ENCODE measurements at regions not wholly inside any gene's neighbourhood (a gene's known extent, or its start where the extent isn't known, plus 50 kb on each side); places are given as distances from the start of the nearest gene placed in this dataset.

- no peak overlapping the region for H3K4me2 ChIP-seq (ENCODE audit: insufficient read depth, low read length)
- POLR2A ChIA-PET = no interaction called here
- no TSS peak for BruUV-seq (replicated peaks)
These were observed 137.2 kb upstream of the CELF4 start for GRCh38 chr18:37702841-37703240.

More at GRCh38 chr18:37702841-37703240, 137.2 kb upstream of the CELF4 start:
- intact Hi-C loops (cut with micrococcal nuclease) (no loop called here), dilution Hi-C loops (cut with MboI; ENCODE audit: extremely low pct_ligation_motif_present, low sequenced_read_pairs) (no loop called here)
- Histone ChIP-seq H3K9ac (replicated peaks; ENCODE audit: extremely low read depth, insufficient read depth, low read length) (no peak overlapping the region), H3K4me3 (replicated peaks in 1 of 3; ENCODE audit: insufficient read depth in 1 of 3, low read depth in 1 of 3, low read length in 3 of 3) (no peak overlapping the region), H3K9me1 (replicated peaks; ENCODE audit: control insufficient read depth, extremely low read depth, insufficient read depth, low read length) (no peaks in the 10 kb centered on the region), H3K27me3 (ENCODE audit: control insufficient read depth in 2 of 2, insufficient read depth in 2 of 2, low read length in 2 of 2) (no peaks in the 10 kb centered on the region), H3K79me2 (ENCODE audit: control insufficient read depth, insufficient read depth, low read length) (no peaks in the 10 kb centered on the region), H3K36me3 (ENCODE audit: control insufficient read depth in 2 of 2, extremely low read depth in 1 of 2, insufficient read depth in 2 of 2, low read length in 2 of 2) (no peaks in the 10 kb centered on the region), H2AFZ (ENCODE audit: low read depth, low read length) (no peak overlapping the region), H4K20me1 (replicated peaks; ENCODE audit: control insufficient read depth, extremely low read depth, insufficient read depth, low read length) (no peaks in the 10 kb centered on the region), H3K4me1 (ENCODE audit: control insufficient read depth, extremely low read depth, insufficient read depth, low read length) (no peaks in the 10 kb centered on the region), H3K27ac (ENCODE audit: insufficient read depth, low read depth, low read length) (no peak overlapping the region), H3K9me3 (replicated peaks; ENCODE audit: control insufficient read depth, insufficient read depth, low read length) (peaks cover 3% of the 10 kb centered on the region)
- DNase-seq (ENCODE audit: low read depth, low spot score) = no peak
- CTCF ChIA-PET = no interaction called here
- no peak for FAIRE-seq
- TF ChIP-seq MYC (IDR thresholded peaks at IDR 0.05; ENCODE audit: low read depth, low read length) (no peak), MAX (IDR thresholded peaks at IDR 0.05; ENCODE audit: insufficient read depth, insufficient read length) (no peak), EZH2 (IDR thresholded peaks at IDR 0.05; ENCODE audit: borderline replicate concordance, low read depth, low read length, severe bottlenecking) (no peak), GATA2 (IDR thresholded peaks at IDR 0.05; ENCODE audit: insufficient read depth, insufficient read length, low read depth, low read length) (no peak), POLR2AphosphoS5 (IDR thresholded peaks at IDR 0.05; ENCODE audit: insufficient read depth, low read depth, low read length) (no peak), POLR2A (IDR thresholded peaks at IDR 0.05; ENCODE audit: low read depth, low read length) (no peak), JUN (IDR thresholded peaks at IDR 0.05; ENCODE audit: borderline replicate concordance, insufficient read depth, insufficient read length, low read depth) (no peak), FOS (IDR thresholded peaks at IDR 0.05; ENCODE audit: borderline replicate concordance, insufficient read depth, low read length) (no peak)
- TF ChIP-seq, protein P1, sequence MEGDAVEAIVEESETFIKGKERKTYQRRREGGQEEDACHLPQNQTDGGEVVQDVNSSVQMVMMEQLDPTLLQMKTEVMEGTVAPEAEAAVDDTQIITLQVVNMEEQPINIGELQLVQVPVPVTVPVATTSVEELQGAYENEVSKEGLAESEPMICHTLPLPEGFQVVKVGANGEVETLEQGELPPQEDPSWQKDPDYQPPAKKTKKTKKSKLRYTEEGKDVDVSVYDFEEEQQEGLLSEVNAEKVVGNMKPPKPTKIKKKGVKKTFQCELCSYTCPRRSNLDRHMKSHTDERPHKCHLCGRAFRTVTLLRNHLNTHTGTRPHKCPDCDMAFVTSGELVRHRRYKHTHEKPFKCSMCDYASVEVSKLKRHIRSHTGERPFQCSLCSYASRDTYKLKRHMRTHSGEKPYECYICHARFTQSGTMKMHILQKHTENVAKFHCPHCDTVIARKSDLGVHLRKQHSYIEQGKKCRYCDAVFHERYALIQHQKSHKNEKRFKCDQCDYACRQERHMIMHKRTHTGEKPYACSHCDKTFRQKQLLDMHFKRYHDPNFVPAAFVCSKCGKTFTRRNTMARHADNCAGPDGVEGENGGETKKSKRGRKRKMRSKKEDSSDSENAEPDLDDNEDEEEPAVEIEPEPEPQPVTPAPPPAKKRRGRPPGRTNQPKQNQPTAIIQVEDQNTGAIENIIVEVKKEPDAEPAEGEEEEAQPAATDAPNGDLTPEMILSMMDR (IDR thresholded peaks at IDR 0.05; ENCODE audit: extremely low read depth in 1 of 2, insufficient read depth in 1 of 2, low read depth in 1 of 2, low read length in 2 of 2) = no peak

Data from endothelial cell of umbilical vein (primary cell).